ENCODE measurements at regions not wholly inside any gene's neighbourhood (a gene's known extent, or its start where the extent isn't known, plus 50 kb on each side); places are given as distances from the start of the nearest gene placed in this dataset.

DNA sequence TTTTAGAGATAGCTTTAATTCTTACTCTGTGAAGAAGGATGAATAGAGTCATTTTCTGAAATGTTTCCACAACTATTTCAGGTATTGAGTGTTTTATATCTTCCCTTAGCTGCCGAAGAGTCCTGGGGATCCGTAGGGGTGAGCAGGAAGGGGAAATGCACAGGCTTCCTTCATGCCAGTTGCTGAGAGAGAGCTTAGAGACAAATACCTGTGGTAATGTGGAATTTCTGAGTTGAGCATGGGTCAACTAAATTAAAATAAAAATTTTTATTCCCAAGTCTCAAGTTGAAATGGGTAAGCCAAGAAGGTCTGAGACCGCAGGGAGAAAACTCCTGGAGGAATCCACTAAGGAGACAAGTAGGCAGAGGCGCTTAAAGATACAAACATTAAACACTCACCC, 185.7 kb downstream of the DAD1 start:
- no peaks in the 10 kb centered on the region for H3K27me3 Mint-ChIP-seq
- H3K4me3 Mint-ChIP-seq, result no peak overlapping the region
- no peak for DNase-seq
- ChIA-PET CTCF (no interaction called here), POLR2A (no interaction called here)
- no peaks in the 10 kb centered on the region for H3K36me3 Mint-ChIP-seq
- no peaks in the 10 kb centered on the region for H3K9me3 Mint-ChIP-seq
- H3K4me1 Mint-ChIP-seq (ENCODE audit: low read depth), result no peaks in the 10 kb centered on the region
- no peak overlapping the region for H3K27ac Mint-ChIP-seq
- intact Hi-C loops (cut with micrococcal nuclease), result no loop called here

GRCh38 chr14:22400655-22401259, 188.3 kb downstream of the DAD1 start:
- ChIA-PET POLR2A (no interaction called here), CTCF (no interaction called here)
- no peaks in the 10 kb centered on the region for H3K4me1 Mint-ChIP-seq (ENCODE audit: low read depth)
- intact Hi-C loops (cut with micrococcal nuclease), result no loop called here
- no peak overlapping the region for H3K4me3 Mint-ChIP-seq
- no peaks in the 10 kb centered on the region for H3K36me3 Mint-ChIP-seq
- H3K27me3 Mint-ChIP-seq, result no peaks in the 10 kb centered on the region
- no peak for DNase-seq
- no peak overlapping the region for H3K27ac Mint-ChIP-seq
- H3K9me3 Mint-ChIP-seq, result no peaks in the 10 kb centered on the region

GRCh38 chr14:22399776-22400175, 189.2 kb downstream of the DAD1 start:
- Mint-ChIP-seq H3K36me3 (no peaks in the 10 kb centered on the region), H3K4me1 (ENCODE audit: low read depth) (no peaks in the 10 kb centered on the region), H3K4me3 (no peak overlapping the region), H3K27ac (no peak overlapping the region), H3K27me3 (no peaks in the 10 kb centered on the region), H3K9me3 (no peaks in the 10 kb centered on the region)
- intact Hi-C loops (cut with micrococcal nuclease), result no loop called here
- ChIA-PET CTCF (no interaction called here), POLR2A (no interaction called here)
- DNase-seq, result no peak

DNA sequence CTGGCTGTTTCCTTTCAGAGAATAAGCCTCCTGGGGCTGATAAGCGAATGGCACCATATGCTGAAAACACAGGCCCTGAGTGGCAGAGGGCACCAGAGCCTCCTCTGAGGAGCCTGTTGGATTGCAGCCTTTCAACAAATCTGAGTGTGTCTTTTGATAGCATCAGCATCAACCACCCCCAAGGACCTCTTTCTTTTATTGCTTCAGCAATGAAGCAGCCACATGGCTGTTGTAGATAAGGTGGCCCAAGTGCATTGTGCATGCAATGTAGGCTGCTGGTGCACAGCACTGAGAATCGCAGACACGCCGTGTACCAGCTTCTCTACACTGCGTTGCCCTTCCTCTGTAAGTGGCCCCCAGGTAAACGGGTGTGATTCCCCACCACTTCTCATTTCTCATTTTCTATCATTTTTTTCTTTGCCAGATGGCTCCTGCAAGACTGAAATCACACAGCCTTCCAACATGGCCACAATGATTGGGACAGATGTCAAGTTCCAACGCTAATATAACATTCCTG, 191.7 kb downstream of the DAD1 start:
- no peaks in the 10 kb centered on the region for H3K27me3 Mint-ChIP-seq
- ChIA-PET CTCF (no interaction called here), POLR2A (no interaction called here)
- no peak overlapping the region for H3K27ac Mint-ChIP-seq
- no peak for DNase-seq
- H3K9me3 Mint-ChIP-seq, result no peaks in the 10 kb centered on the region
- no peaks in the 10 kb centered on the region for H3K4me1 Mint-ChIP-seq (ENCODE audit: low read depth)
- intact Hi-C loops (cut with micrococcal nuclease), result no loop called here
- H3K4me3 Mint-ChIP-seq, result no peak overlapping the region
- no peaks in the 10 kb centered on the region for H3K36me3 Mint-ChIP-seq

- no peaks in the 10 kb centered on the region for H3K27me3 Mint-ChIP-seq
- H3K4me1 Mint-ChIP-seq (ENCODE audit: low read depth), result no peaks in the 10 kb centered on the region
- H3K36me3 Mint-ChIP-seq, result no peaks in the 10 kb centered on the region
- CTCF ChIA-PET, result no interaction called here
- POLR2A ChIA-PET, result no interaction called here
- intact Hi-C loops (cut with micrococcal nuclease), result no loop called here
- no peak for DNase-seq
- H3K4me3 Mint-ChIP-seq, result no peak overlapping the region
- H3K9me3 Mint-ChIP-seq, result no peaks in the 10 kb centered on the region
- H3K27ac Mint-ChIP-seq, result no peak overlapping the region
These were observed 193.2 kb downstream of the DAD1 start for GRCh38 chr14:22395803-22396202.

GRCh38 chr14:22394616-22395015, 194.4 kb downstream of the DAD1 start:
- H3K9me3 Mint-ChIP-seq, result no peaks in the 10 kb centered on the region

GRCh38 chr14:22393796-22394195, 195.2 kb downstream of the DAD1 start:
- intact Hi-C loops (cut with micrococcal nuclease), result no loop called here
- H3K4me1 Mint-ChIP-seq (ENCODE audit: low read depth), result no peaks in the 10 kb centered on the region
- no peak overlapping the region for H3K4me3 Mint-ChIP-seq
- ChIA-PET CTCF (no interaction called here), POLR2A (no interaction called here)
- H3K9me3 Mint-ChIP-seq, result no peaks in the 10 kb centered on the region
- DNase-seq, result no peak
- H3K27ac Mint-ChIP-seq, result no peak overlapping the region
- no peaks in the 10 kb centered on the region for H3K36me3 Mint-ChIP-seq
- no peaks in the 10 kb centered on the region for H3K27me3 Mint-ChIP-seq

More at GRCh38 chr14:22394616-22395015, 194.4 kb downstream of the DAD1 start:
- DNase-seq, result no peak
- H3K4me1 Mint-ChIP-seq (ENCODE audit: low read depth), result no peaks in the 10 kb centered on the region
- H3K27me3 Mint-ChIP-seq, result no peaks in the 10 kb centered on the region
- intact Hi-C loops (cut with micrococcal nuclease), result no loop called here
- POLR2A ChIA-PET, result no interaction called here
- no peaks in the 10 kb centered on the region for H3K36me3 Mint-ChIP-seq
- no peak overlapping the region for H3K4me3 Mint-ChIP-seq
- no peak overlapping the region for H3K27ac Mint-ChIP-seq
- CTCF ChIA-PET, result no interaction called here

DNA sequence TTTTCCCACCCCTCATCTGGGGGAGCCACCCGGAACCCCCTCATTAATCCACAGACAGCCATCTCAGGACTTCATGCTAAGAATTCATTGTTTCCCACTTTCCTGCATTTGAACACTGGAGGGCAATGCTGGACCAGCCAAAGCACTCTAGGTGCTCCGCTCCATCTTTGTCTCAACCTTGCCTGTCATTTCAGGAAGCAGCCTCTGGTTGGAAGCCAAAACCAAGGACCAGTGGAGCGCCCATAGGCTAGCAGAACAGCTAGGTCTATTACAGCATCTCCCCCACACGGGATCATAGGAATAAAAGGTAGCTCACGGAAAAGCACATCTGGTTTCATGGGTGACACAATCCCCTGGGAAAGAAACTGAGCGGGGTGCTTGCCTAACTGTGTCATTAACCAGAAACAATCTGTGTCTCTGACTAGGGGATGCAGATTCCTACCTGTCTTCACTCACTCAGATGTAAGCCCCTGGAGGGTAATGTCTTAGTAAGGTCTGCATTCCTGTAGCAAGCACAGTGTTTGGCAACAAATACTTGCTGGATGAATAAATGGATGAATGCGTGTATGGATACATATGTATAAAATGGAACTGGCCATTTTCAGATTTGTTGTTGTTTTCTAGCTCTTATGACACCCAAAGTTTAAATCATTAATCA, 197.0 kb downstream of the DAD1 start:
- intact Hi-C loops (cut with micrococcal nuclease), result no loop called here
- no peak overlapping the region for H3K27ac Mint-ChIP-seq
- H3K9me3 Mint-ChIP-seq, result no peaks in the 10 kb centered on the region
- H3K4me3 Mint-ChIP-seq, result no peak overlapping the region
- no peaks in the 10 kb centered on the region for H3K4me1 Mint-ChIP-seq (ENCODE audit: low read depth)
- POLR2A ChIA-PET, result no interaction called here
- no peaks in the 10 kb centered on the region for H3K27me3 Mint-ChIP-seq
- no peaks in the 10 kb centered on the region for H3K36me3 Mint-ChIP-seq
- CTCF ChIA-PET, result no interaction called here
- no peak for DNase-seq

DNA sequence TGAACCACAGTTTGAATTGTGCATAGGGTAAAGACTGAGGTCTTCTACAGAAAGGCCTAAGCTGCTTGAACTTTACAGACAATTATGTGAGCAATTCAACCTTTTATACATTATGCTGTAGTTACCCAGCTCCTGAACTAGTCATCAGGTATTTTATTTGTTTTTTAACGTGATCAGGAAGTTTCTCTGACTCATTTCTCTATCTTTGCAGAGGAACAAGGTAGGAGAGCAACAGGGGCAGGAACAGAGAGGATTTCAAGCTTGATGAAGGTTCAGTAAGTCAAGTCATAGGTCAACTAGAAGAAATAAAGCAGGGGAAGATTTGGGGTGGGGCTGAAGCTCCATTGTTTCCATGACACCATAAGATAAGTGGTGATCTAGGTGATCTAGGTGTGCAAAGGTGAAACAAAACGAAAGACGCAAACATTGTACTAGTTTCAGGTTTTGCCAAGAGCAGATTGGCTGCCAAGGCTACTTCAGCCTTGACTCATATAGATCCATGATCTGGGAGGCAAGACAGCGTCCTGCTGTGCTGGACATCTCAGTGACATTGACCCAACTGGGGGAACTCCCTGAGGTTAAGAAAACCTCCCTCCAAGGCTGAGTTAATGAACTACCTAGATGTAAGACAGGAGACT, 198.1 kb downstream of the DAD1 start:
- Mint-ChIP-seq H3K4me3 (no peak overlapping the region), H3K4me1 (ENCODE audit: low read depth) (no peaks in the 10 kb centered on the region), H3K27me3 (no peaks in the 10 kb centered on the region), H3K36me3 (no peaks in the 10 kb centered on the region), H3K27ac (no peak overlapping the region), H3K9me3 (no peaks in the 10 kb centered on the region)
- POLR2A ChIA-PET, result no interaction called here
- CTCF ChIA-PET, result no interaction called here
- no peak for DNase-seq
- intact Hi-C loops (cut with micrococcal nuclease), result no loop called here

- intact Hi-C loops (cut with micrococcal nuclease), result no loop called here
- Mint-ChIP-seq H3K27ac (no peak overlapping the region), H3K27me3 (no peaks in the 10 kb centered on the region), H3K4me3 (no peak overlapping the region), H3K36me3 (no peaks in the 10 kb centered on the region), H3K9me3 (no peaks in the 10 kb centered on the region), H3K4me1 (ENCODE audit: low read depth) (no peaks in the 10 kb centered on the region)
- POLR2A ChIA-PET, result no interaction called here
- no peak for DNase-seq
- CTCF ChIA-PET, result no interaction called here
These were observed 198.8 kb downstream of the DAD1 start for GRCh38 chr14:22390195-22390594.

DNA sequence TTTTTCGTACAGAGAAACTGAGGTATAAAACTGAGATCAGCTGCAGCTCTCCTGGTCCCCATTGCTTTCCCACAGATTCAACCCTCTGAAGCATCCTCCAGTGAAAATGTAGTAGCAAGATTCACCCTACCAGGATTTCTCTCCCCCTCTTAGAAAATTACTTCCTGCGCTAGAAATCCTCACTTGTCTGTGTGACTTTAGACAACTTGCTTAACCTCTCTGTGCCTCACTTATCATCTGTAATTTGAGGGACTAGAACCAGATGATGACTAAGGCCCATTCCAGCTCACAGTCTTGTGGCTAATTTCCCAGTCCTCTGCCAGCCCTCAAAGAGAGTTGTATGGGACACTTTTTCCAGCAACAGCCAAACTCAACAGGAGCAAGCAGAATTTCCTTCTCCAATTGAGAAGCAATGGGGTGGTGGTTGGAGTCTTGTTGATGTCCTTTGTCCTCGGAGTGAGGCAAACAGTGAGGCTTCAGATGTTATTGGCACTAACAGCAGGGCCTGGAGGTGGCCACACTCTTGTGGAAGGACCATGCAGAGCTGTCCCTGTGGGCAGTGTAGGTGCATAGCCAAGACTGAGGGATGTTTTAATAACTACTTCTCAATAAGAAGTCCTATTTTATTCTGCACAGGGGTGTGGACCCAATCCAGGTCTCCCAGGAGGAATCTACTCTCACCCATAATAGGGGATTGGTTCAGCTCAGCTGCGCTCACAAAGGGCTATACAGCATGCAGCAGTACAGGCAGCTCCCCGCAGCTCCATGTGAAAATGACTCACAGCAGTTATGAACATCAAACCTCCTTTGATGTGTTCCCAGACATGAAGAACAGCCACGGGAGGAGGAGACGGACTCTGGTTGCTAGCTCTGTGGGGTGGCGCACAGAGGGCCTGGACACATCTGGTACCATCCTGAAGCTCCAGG, 200.1 kb downstream of the DAD1 start:
- Mint-ChIP-seq H3K27me3 (no peaks in the 10 kb centered on the region), H3K27ac (no peak overlapping the region), H3K4me3 (no peak overlapping the region), H3K36me3 (no peaks in the 10 kb centered on the region), H3K9me3 (no peaks in the 10 kb centered on the region), H3K4me1 (ENCODE audit: low read depth) (no peaks in the 10 kb centered on the region)
- intact Hi-C loops (cut with micrococcal nuclease), result no loop called here
- no peak for DNase-seq
- ChIA-PET CTCF (no interaction called here), POLR2A (no interaction called here)

DNA sequence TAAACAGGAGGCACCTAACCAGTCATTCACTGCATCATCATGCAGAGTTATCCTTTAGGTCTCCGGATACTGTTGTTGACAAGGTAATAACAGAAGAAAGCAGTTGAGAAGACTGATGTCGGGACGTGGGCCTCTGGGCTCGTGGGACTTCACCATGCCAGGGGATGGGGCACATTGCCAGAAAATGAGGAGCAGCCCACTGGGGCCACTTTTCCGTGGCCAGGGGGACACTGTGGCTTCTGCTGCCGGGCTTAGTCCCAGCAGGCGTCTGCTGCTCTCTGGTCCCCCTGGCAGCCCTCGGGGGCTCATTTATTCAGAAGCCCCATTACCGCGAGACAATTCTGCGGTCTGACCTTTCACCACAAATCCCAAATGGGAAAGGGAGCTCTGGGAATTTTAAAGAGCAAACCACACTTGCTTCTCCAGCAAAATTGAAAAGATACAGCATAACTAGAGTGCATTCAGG, 201.2 kb downstream of the DAD1 start:
- no peaks in the 10 kb centered on the region for H3K36me3 Mint-ChIP-seq
- POLR2A ChIA-PET, result no interaction called here

More for the DNA sequence above, 201.2 kb downstream of the DAD1 start:
- CTCF ChIA-PET, result no interaction called here
- H3K27ac Mint-ChIP-seq, result no peak overlapping the region
- DNase-seq, result no peak
- H3K4me3 Mint-ChIP-seq, result no peak overlapping the region
- intact Hi-C loops (cut with micrococcal nuclease), result no loop called here
- H3K9me3 Mint-ChIP-seq, result no peaks in the 10 kb centered on the region
- no peaks in the 10 kb centered on the region for H3K4me1 Mint-ChIP-seq (ENCODE audit: low read depth)
- H3K27me3 Mint-ChIP-seq, result no peaks in the 10 kb centered on the region
